ENCODE measurements at regions not wholly inside any gene's neighbourhood (a gene's known extent, or its start where the extent isn't known, plus 50 kb on each side); places are given as distances from the start of the nearest gene placed in this dataset.
A peak's percentile ranks its signal among the peaks of the same experiment; 100 is the strongest.

DNA sequence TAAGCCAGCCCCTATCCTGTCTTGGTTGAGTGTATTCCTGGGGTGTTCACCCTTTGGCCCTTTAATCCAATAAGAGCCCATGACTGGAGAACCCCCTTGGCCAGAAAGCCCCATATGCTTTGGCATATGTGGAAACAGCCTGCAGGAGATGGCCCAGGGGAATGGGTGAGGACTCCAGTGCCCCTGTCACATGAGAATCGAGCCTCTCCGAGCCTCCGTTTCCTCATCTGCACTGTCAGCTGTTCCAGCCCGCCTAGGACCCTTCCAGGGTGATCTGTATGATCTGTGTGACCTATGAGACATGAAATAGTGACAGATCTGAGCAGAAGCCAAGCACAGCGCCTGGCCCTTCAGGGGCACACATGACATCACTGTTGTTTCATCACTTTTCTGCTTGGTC lies 300.7 kb downstream of the ZNF536 start:
- DNase-seq (ENCODE audit: low spot score): peak; percentile 43

- DNase-seq (ENCODE audit: low spot score): peak; percentile 65
These were observed 299.5 kb downstream of the ZNF536 start for GRCh38 chr19:30671622-30672051.

- peak; percentile 71 for DNase-seq (ENCODE audit: low spot score)
These were observed 299.1 kb downstream of the ZNF536 start for GRCh38 chr19:30671367-30671619.

DNA sequence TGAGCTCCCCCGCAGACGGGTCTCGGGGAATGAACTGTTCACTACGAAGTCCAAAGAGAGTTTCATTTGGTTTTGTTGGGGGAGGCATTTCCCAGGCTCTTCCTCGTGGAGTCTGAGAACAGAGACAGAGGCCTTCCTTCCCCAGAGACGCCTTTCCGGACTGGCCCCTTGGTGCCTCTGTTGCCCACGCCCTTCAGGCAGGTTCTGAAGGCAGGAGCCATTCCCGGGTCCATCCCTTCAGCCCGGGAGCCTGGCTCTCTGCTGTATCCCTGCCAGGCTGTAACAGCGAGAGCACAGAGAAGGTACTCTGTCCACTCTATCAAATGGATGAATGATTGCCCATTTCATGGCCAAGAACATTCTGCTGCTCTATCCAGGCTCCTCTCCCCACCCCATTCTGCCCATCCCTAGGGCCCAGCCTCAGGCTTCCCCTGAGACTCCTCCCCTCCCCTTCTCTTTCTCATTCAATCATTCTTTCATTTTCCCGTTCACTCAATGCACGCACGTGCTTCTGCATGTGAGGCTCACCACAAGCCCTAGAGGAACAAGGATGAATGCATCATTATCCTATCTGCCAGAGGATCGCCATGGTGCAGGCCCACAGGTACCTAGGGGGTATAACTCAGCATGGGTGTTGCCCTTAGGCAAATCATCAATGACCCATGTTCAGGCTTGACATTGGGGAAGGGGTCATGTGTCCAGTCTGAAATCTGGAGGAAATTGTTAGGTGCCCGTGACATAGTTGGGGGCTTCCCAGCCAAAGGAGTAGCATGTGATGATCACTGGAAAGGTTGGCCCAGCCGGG lies 298.6 kb downstream of the ZNF536 start:
- DNase-seq (ENCODE audit: low spot score): peak; percentile 73

DNA sequence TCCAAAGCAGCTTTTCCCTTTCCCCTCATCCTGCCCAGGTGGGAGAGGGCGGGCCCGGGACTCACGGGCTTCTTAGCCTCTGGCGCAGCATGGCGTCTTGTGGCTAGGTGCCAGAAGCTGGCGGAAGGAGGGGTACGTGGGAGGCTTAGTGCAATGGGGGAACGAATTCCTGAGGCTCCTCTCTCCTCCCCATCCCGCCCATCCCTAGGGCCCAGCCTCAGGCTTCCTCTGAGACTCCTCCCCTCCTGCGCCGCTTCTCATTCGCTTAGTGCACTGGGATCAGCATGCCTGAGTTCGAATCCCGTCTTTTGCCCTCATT lies 297.8 kb downstream of the ZNF536 start:
- peak; percentile 85 for DNase-seq (ENCODE audit: low spot score)

GRCh38 chr19:30669329-30670010 lies 297.3 kb downstream of the ZNF536 start:
- DNase-seq (ENCODE audit: low spot score): peak; percentile 89

DNA sequence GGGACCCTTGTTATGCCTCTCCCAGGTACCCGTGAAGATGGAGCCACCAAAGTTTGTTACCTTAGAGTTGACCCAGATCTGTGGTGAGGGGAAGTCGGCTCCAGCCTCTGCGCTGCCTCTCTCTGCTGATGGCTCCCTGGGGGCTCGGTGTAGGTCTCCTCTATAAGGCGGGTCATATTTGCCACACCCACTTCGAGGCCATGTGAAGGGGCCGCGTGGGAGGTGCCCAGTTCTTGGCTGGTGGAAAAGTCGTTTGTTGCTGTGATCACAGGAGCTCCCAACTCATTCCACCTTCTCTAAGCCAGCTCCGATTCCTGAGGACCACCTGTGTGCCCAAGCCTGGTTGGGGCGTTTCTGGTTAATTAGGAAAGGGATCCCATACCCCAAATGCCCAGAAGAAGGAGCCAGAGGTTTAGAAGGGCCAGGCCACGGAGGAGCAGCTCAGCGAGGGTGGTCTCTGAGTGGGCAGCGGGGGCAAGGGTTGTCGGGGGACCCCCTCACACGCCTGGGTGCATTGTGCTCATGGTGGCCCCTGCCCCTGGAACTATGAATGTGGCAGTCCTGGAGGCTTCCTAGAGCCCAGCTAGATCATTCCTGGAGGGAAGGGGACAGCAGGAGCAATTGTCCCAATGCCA lies 296.5 kb downstream of the ZNF536 start:
- DNase-seq (ENCODE audit: low spot score): peak; percentile 59

DNA sequence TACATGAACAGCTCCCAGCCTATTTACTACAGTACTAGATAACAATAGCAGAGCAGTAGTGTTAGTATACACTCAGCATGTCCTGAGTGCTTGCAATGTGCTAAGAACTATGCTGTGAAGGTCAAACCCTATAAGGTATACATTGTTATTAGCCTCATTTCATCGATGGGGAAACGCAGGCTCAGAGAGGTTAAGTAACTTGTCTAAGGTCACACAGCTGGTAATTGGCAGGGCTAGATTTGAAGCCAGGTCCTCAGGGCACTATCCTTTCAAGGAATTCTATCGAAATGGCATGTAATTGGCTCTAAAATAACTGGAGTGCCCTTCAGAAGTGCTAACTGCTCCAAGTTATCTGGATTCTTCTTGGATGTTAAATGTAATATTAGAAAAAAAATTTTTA lies 295.6 kb downstream of the ZNF536 start:
- no peak for DNase-seq (ENCODE audit: low spot score)

DNA sequence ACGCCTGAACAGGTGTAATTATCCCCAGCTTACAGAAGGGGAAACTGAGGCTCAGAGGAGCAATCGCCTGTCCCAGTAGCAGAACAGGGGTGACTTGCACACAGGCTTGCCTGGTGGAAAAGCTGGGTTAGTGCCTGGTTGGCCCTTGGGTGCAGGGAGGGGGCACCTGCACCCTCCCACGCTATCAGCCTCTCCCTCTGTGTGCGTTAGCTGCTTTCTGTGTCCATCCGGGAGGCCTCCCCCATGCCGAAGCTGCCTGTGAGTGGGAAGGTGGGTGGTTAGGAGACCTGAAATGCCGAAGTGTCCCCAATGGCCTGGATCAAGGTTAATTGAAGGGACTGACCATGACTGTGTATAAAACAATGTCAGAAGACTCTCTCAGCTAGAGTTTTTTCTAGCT lies 295.0 kb downstream of the ZNF536 start:
- peak; percentile 49 for DNase-seq (ENCODE audit: low spot score)

- peak; percentile 71 for DNase-seq (ENCODE audit: low spot score)
These were observed 294.2 kb downstream of the ZNF536 start for GRCh38 chr19:30666301-30666803.

- peak; percentile 41 for DNase-seq (ENCODE audit: low spot score)
These were observed 293.3 kb downstream of the ZNF536 start for GRCh38 chr19:30665449-30665848.

DNA sequence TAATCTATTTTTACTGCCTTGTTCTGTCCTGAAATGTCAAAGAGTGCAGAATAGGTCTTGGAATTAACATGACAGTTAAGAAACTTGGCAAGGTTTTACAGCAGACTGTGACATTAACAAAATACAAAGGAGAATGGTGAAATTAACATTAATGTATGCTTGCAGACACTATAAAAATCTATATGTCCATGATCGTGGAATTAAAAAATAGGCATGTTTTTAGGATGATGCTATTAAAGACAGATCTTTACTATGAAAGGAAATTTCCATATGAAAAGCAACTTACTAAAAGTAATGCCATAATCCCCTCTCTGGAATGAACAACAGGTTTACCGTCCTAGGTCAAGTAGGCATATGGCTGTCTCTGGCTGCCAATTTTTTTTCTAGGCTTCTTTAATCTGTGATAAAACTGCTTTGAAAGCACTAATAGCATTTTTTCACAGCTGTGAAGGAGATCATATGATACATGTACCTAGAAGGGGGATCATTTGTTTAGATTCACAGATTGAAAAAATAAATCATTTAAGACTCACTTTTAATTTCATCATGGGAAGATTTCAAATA lies 291.5 kb downstream of the ZNF536 start:
- DNase-seq (ENCODE audit: low spot score): no peak

DNA sequence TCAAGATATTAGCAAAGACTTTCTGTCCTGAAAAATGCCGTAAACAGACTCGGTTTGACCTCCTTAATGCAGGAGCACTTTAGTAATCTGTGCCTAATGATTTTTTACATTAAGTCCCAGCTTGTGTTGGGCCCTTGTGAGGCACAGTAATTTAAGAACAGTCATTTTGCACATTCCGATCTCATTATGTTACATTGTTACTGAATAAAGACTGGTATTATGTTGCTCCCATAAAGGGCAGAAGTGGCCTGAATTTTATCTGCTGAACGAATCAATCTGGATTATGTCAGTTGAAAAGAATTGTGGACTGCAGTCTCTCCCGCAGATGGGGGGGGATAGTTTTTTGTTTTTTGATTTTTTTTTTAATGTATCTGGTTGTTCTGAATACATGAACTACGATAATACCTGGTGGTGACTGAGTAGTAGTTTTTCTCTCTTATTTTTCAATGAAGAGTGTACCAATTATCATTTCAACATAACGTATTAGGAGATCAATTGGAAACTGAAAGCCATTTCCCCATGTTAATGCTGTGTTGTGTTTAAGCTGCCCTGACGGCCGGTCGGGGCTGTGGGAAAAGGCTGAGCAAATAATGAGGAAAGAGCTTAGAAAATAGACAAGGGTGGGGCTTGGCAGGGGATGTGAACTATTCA lies 290.2 kb downstream of the ZNF536 start:
- DNase-seq (ENCODE audit: low spot score): no peak

GRCh38 chr19:30659638-30660037 lies 287.5 kb downstream of the ZNF536 start:
- DNase-seq (ENCODE audit: low spot score): no peak

DNA sequence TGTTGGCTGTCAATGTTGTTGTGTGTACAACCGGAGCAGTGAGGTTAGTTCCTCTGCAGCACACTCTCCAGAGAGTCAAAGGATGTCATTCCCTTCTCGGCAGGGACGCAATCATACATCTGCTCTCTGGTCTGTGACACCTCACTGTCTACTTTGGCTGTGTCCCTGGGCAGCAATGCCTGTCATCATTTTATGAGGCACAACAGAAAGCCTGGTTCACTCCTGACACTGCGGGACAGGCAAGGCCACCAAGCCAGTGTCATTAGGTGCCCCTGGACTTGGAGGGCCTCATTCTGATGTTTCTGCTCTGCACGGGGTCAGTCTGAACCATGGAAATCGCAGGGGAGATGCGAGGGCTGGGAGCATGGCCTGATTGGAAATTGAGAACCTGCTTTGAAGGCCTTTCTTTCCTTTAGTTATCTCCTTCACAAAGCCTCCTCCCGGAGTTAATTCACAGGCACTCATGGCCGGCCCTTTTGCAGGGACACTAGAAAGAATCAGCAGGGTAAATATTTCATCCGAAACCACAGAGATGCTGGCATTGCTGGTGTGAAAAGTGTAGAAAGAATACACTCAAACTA lies 284.4 kb downstream of the ZNF536 start:
- peak; percentile 69 for DNase-seq (ENCODE audit: low spot score)

GRCh38 chr19:30653646-30654386 lies 281.6 kb downstream of the ZNF536 start:
- peak; percentile 64 for DNase-seq (ENCODE audit: low spot score)

DNA sequence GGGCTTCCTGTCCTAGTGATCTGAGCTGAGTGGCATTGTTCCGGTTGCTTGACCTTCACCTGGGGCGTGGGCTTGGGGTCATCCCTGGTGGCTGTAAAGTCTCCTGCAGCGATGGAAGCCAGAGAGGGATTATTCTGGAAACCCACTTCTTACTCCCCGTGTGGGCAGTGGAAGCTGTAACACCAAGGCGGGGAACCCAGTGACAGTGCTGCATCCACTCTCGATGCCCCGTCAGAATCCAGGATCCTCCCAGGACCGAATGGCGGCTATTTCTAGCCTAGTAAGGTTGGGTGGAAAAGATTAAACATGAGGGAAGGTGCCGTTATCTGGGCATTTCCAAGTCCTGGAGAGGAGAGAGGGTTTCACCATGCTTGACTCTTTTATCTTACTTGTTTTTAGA lies 280.6 kb downstream of the ZNF536 start:
- peak; percentile 26 for DNase-seq (ENCODE audit: low spot score)

DNA sequence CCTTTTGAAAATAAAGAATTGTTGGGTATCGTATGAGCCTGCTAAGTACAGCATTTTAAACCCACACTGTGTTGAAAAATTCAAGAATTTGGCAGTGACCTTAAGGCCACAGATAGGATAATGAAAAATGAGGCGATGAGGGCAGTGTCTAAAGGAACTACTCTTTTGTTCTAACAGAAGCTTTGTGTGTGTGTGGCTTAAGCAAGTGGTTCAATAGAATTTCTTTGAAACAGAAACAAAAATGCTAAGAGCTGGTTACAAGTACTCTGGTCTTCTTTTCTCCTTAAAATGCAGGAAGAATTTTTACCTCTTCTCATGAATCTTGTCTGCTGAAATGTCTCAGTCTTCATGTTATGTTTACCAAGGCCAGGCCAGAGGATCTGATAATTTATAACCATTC lies 279.5 kb downstream of the ZNF536 start:
- DNase-seq (ENCODE audit: low spot score): no peak

GRCh38 chr19:30651066-30651465 lies 278.9 kb downstream of the ZNF536 start:
- DNase-seq (ENCODE audit: low spot score): peak; percentile 83

GRCh38 chr19:30649934-30650614 lies 277.9 kb downstream of the ZNF536 start:
- DNase-seq (ENCODE audit: low spot score): no peak

Measured in mesenteric fat pad (tissue), 1 donor.